ENCODE measurements at regions not wholly inside any gene's neighbourhood (a gene's known extent, or its start where the extent isn't known, plus 50 kb on each side); places are given as distances from the start of the nearest gene placed in this dataset.
A peak's percentile ranks its signal among the peaks of the same experiment; 100 is the strongest.
"Not testable (repeated sequence)": the region's sequence is repeated elsewhere in the genome, so short reads cannot be mapped to it uniquely, and the experiment has no call there.

DNA sequence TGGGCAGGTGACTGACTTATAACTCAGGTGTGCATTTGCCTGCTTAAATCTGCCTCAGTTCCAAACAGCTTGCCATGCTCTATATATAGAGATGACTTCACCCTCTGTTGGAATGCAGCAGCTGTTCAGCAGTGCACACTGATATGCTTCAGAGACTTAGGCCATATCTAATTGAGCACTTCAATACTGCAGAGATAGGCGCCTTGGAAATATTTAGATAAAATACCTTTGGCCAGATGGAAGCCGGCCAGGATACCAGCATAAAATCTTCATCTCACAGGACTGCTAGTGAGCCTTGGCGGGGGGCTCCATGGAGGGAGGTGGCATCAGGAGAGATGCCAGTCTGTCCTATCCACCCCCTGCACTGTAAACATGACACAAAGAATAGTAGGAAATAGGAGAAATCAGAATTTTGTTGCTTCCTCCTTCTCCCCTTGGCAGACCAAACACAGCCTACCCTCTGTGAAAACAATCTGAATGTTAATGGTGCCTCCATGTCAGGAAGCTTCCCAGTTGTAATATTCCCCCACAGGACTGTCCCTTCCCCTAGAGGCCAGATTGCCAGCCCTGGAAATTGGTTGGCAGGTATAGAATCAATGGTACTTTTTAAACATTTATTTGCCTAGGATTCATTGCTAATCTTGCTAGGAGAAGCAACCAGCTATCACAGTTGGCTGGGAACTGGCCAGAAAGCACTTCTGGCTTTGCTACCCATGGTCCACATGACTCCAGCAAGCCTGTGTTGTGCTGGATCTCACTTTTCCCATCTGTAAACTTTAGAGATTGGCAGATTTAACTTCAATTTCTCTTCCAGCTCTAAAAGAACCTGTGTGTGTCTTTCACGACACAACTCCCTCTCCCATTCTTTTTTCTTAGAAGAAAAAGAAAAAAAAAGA, 215.5 kb upstream of the KCNMB2 start:
- Histone ChIP-seq H3K4me3 (no peak overlapping the region), H3K9me3 (replicated peaks) (no peaks in the 10 kb centered on the region), H3K27ac (peak overlapping the region; percentile 97), H3K4me1 (peaks cover 40% of the 10 kb centered on the region), H3K27me3 (no peaks in the 10 kb centered on the region), H3K36me3 (no peaks in the 10 kb centered on the region)
- peak; percentile 84 to 93 for DNase-seq

DNA sequence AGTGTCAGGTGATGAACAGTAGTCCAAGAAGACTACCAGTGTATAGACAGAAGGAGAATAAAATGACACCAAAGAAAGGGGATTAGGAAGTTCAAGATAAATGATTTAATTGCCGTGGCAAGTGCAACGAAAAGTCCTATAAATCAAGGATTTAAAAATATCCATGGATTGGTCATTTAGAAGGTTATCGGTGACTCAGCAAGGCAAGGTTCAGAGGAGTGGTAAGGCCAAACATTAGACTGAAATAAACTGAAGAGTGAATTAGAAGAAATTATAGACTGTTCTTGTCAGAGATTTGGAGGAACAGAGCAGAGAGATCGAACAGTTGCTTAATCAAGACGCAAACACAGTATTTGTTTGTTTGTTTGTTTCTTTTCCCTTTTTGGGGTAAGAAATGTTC, 211.9 kb upstream of the KCNMB2 start:
- no peak for DNase-seq
- H3K27ac ChIP-seq: peak overlapping the region; percentile 1; the same call in 1 of the 2 replicates

DNA sequence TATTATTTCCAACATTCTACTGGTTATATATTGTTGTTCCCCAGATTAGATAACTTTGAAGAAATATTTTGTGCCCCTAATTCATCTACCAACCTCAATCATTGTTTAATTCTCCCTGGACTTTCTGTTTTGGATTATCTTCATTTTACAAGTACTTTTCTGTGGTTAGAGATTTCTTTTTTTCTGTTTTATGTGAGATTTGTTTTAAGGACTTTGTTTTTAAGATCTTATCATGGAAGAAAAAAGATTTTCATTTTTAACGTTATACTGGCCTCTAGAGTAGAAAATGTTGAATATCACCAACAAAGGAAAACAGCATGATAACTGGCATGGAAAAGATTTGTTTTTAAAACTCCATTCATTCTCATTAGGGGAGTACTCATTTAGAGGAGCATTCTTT, 210.9 kb upstream of the KCNMB2 start:
- no peaks in the 10 kb centered on the region for H3K27me3 ChIP-seq
- H3K36me3 ChIP-seq: no peaks in the 10 kb centered on the region
- H3K4me3 ChIP-seq: no peak overlapping the region
- H3K9me3 ChIP-seq (replicated peaks): no peaks in the 10 kb centered on the region
- peak overlapping the region; percentile 1; the same call in 1 of the 2 replicates for H3K27ac ChIP-seq
- H3K4me1 ChIP-seq: peaks cover 22% of the 10 kb centered on the region
- DNase-seq: peak in 1 of 2 experiments; percentile 49

More for the DNA sequence above, 211.9 kb upstream of the KCNMB2 start:
- Histone ChIP-seq H3K27me3 (no peaks in the 10 kb centered on the region), H3K4me1 (peaks cover 32% of the 10 kb centered on the region), H3K4me3 (no peak overlapping the region), H3K9me3 (replicated peaks) (no peaks in the 10 kb centered on the region), H3K36me3 (no peaks in the 10 kb centered on the region)

DNA sequence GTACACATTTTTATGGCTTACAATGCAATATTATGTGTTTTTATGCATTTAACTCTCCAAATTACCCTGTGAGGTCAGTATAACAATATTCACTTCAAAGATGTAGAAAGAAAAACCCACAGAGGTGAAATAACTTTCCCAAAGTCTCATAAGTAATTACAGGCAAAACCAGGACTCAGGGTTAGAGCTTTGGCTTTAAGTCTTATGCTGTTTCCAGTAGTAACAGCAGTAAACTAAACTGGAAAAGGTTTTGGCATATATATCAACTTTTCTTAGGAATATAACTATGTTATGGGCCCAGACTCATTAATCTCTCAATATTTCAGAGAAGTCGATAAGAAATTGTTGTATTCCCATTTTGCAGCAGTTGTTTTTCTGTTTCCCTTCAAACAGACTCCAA, 206.3 kb upstream of the KCNMB2 start:
- peaks cover 4% of the 10 kb centered on the region for H3K4me1 ChIP-seq
- no peak overlapping the region for H3K27ac ChIP-seq
- DNase-seq: no peak
- no peaks in the 10 kb centered on the region for H3K27me3 ChIP-seq
- H3K4me3 ChIP-seq: no peak overlapping the region
- H3K36me3 ChIP-seq: no peaks in the 10 kb centered on the region
- no peaks in the 10 kb centered on the region for H3K9me3 ChIP-seq (replicated peaks)

DNA sequence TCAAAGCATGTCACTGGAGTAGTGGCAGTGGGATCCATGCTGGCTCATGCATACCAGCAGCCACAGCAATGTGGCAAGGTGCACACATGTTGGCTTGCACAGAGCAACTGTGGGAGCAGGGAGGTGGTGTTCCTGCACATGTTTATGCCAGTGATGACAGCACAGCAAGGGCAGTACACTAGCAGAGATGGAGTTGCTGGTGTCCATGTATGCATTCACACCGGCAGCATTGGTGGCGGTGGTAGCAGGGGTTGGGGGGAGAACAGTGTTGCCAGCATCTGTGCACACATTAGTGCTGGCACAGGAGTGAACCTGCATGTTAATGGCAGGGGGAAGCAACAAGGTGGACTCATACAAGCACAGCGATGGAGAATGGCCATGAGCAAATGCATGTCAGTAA, 202.0 kb upstream of the KCNMB2 start:
- Histone ChIP-seq H3K9me3 (replicated peaks) (no peaks in the 10 kb centered on the region), H3K36me3 (no peaks in the 10 kb centered on the region), H3K4me1 (no peaks in the 10 kb centered on the region), H3K27ac (no peak overlapping the region), H3K4me3 (no peak overlapping the region), H3K27me3 (no peaks in the 10 kb centered on the region)
- no peak for DNase-seq

DNA sequence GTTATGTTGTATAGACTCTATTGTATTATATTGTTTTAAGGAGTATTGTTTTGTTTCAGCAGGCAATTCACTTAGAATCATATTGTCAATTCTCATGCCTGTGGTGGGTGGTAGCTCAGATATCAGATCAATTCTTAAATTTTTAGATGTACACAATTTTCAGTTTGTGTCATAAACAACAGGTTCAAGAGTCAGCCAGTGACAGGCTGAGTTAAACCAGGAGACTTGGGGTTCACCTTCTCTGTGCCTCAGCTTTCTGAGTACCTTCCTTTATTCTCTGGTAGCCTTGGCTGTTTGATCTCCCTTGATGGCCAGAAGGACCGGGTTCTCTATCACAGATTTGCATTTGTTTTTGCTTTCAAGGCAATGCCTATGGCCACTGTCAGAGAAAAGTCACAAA, 199.9 kb upstream of the KCNMB2 start:
- Histone ChIP-seq H3K36me3 (no peaks in the 10 kb centered on the region), H3K9me3 (replicated peaks) (no peaks in the 10 kb centered on the region), H3K27me3 (no peaks in the 10 kb centered on the region), H3K4me1 (no peaks in the 10 kb centered on the region), H3K27ac (no peak overlapping the region), H3K4me3 (no peak overlapping the region)
- DNase-seq: no peak

DNA sequence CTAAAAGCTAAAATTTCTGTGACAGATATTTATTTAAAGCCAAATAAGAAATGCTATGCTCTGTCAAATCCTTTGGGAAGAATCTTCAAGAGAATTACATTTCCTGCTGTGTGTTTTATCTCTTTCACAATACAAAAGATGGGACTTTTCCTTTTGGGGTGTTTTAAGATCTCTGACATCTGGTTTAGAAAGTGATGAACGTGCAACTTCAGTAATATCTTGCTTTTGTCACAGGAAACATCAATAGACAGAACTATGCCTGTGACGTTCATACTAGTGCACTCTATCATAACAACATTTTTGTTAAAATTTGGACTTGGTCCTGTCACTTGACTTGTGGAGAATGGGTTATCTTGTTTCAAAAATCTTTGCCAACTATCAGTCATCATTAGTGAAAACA, 195.7 kb upstream of the KCNMB2 start:
- Histone ChIP-seq H3K27ac (no peak overlapping the region), H3K9me3 (replicated peaks) (no peaks in the 10 kb centered on the region), H3K27me3 (no peaks in the 10 kb centered on the region), H3K4me3 (no peak overlapping the region), H3K36me3 (no peaks in the 10 kb centered on the region), H3K4me1 (0 out of 2 replicates have a peak, but pooled peaks cover 4% of the 10 kb centered on the region)
- DNase-seq: no peak

DNA sequence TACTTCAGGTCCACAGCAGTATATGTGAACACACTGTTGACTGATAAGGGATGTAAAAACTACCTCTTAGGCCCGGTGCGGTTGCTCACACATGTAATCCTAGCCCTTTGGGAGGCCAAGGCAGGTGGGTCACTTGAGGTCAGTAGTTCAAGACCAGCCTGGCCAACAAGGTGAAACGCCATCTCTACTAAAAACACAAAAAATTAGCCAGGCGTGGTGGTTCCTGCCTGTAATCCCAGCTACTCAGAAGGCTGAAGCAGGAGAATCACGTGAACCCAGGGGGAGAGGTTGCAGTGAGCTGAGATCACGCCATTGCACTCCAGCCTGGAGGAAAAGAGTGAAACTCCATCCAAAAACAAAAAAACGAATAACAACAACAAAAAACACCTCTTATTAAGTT, 194.6 kb upstream of the KCNMB2 start:
- no peak for DNase-seq
- Histone ChIP-seq H3K36me3 (no peaks in the 10 kb centered on the region), H3K27me3 (no peaks in the 10 kb centered on the region), H3K27ac (no peak overlapping the region), H3K4me1 (0 out of 2 replicates have a peak, but pooled peaks cover 4% of the 10 kb centered on the region), H3K9me3 (replicated peaks) (no peaks in the 10 kb centered on the region), H3K4me3 (no peak overlapping the region)

DNA sequence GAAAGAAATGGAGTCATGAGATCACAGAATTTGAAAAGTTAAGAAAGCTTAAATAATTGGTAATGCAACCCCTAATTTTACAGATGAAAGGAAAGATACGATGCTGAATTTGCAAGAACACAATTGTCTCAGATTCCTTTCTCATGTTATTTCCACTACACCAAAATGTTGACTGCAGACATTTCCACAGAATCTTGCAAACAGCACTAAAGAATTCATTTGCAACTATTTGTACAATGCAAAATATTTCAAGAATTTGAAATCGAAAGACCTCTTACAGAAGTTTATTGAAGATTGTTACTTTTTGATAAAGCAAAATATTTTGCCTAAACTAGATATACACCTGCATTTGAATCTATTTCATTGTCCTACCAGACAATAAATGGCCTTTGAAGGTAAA, 194.1 kb upstream of the KCNMB2 start:
- Histone ChIP-seq H3K4me3 (no peak overlapping the region), H3K36me3 (no peaks in the 10 kb centered on the region), H3K9me3 (replicated peaks) (no peaks in the 10 kb centered on the region), H3K4me1 (0 out of 2 replicates have a peak, but pooled peaks cover 4% of the 10 kb centered on the region), H3K27me3 (no peaks in the 10 kb centered on the region), H3K27ac (no peak overlapping the region)
- DNase-seq: no peak

DNA sequence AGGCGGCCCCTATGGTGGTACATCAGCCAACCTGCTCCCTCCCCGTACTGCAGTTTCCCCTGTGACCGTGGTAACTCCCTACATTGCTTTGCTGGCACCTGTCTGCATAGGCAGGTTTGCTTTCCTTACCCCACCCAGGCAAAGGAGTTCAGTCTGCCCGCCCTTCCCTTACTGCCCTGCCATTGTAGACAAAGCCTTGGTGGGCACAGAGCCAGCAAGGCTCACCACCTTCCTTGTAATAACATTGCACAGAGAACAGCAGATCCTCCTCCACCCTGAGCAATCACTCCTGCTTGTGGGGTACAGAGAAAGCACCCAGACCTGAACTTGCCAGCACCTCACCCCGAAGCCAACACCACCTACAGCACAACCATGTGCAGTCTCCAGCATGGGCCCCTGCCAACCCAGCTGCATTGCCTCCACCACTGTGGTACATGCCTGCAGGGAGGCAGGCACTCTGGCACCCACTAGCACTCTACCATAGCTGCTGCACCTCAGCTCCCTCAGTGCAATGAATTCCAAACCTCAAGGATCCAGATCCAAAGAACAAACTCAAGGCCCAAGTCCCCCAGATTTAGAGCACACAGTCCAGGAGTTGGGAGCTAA, 192.7 kb upstream of the KCNMB2 start:
- Histone ChIP-seq H3K9me3 (replicated peaks) (no peaks in the 10 kb centered on the region), H3K27ac (no peak overlapping the region), H3K27me3 (no peaks in the 10 kb centered on the region), H3K4me3 (no peak overlapping the region), H3K4me1 (0 out of 2 replicates have a peak, but pooled peaks cover 4% of the 10 kb centered on the region), H3K36me3 (no peaks in the 10 kb centered on the region)
- no peak for DNase-seq

DNA sequence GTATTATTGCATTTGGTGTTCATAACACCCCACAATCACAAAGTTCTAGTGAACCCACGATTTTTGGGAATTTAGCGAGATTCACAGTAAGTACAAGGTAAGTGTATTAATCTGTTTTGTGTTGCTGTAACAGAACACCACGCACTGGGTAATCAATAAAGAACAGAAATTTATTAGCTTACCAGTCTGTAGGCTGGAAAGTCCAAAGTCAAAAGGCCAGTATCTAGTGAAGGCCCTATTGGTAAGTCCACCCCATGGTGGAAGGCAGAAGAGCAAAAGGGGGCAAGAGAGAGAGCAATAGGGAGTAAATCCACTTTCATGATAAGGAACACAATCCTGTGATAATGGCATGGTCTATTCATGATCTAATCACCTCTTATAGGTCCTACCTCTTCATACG, 190.3 kb upstream of the KCNMB2 start:
- Histone ChIP-seq H3K27ac (no peak overlapping the region), H3K9me3 (replicated peaks) (no peaks in the 10 kb centered on the region), H3K27me3 (no peaks in the 10 kb centered on the region), H3K4me1 (0 out of 2 replicates have a peak, but pooled peaks cover 4% of the 10 kb centered on the region), H3K36me3 (no peaks in the 10 kb centered on the region), H3K4me3 (no peak overlapping the region)
- DNase-seq: no peak

DNA sequence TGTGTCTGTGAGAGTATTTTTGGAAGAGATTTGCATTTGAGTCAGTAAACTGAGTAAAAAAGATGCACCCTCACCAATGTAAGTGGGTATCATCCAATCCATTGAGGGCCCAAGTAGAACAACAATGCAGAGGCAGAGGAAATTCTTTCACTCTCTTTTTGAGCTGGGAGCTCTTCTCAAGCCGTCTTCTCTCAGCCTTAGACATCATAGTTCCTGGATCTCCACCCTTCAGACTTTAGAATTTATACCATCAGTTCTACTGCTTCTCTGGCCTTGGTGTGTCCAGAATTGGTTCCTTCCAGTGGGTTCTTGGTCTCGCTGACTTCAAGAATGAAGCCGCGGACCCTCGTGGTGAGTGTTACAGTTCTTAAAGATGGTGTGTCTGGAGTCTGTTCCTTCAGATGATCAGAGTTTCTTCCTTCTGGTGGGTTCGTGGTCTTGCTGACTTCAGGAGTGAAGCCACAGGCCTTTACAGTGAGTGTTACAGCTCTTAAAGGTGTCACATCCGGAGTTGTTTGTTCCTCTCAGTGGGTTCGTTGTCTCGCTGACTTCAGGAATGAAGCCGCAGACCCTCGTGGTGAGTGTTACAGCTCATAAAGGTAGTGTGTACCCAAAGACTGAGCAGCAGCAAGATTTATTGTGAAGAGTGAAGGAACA, 187.5 kb upstream of the KCNMB2 start:
- not testable (repeated sequence) for H3K4me3 ChIP-seq; H3K9me3 ChIP-seq (replicated peaks); H3K27ac ChIP-seq; DNase-seq; H3K36me3 ChIP-seq; H3K27me3 ChIP-seq
- peaks cover 17% of the 10 kb centered on the region for H3K4me1 ChIP-seq

DNA sequence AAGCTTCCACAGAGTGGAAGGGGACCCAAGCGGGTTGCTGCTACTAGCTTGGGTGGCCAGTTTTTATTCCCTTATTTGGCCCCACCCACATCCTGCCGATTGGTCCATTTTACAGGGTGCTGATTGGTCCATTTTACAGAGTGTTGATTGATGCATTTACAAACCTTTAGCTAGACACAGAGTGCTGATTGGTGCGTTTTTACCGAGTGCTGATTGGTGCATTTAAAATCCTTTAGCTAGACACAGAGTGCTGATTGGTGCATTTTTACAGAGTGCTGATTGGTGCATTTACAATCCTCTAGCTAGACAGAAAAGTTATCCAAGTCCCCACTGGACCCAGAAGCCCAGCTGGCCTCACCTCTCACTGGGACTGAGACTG, 187.0 kb upstream of the KCNMB2 start:
- not testable (repeated sequence) for H3K36me3 ChIP-seq; H3K27me3 ChIP-seq; H3K9me3 ChIP-seq (replicated peaks); DNase-seq; H3K4me3 ChIP-seq; H3K27ac ChIP-seq
- H3K4me1 ChIP-seq: peaks cover 17% of the 10 kb centered on the region

DNA sequence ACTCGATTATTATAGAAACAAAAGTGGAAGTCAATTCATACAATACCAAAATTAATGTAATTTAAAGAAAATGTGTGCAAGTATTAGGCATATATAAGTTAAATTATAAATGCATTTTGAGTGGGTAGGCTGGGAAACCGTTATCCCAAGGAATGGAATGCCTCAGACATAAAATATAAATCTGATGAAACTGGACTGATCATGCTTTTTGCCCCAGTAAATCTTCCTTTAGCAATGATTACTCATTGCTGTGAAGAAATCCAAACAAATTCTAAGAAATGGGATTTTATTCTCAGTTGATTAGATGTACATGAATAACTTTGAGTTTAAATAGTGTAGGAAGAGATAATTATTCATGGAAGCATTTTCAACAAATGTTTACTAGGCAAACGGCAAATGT, 185.5 kb upstream of the KCNMB2 start:
- Histone ChIP-seq H3K9me3 (replicated peaks) (no peaks in the 10 kb centered on the region), H3K4me3 (no peak overlapping the region), H3K36me3 (no peaks in the 10 kb centered on the region), H3K4me1 (peaks cover 17% of the 10 kb centered on the region), H3K27me3 (no peaks in the 10 kb centered on the region), H3K27ac (no peak overlapping the region)
- DNase-seq: no peak

DNA sequence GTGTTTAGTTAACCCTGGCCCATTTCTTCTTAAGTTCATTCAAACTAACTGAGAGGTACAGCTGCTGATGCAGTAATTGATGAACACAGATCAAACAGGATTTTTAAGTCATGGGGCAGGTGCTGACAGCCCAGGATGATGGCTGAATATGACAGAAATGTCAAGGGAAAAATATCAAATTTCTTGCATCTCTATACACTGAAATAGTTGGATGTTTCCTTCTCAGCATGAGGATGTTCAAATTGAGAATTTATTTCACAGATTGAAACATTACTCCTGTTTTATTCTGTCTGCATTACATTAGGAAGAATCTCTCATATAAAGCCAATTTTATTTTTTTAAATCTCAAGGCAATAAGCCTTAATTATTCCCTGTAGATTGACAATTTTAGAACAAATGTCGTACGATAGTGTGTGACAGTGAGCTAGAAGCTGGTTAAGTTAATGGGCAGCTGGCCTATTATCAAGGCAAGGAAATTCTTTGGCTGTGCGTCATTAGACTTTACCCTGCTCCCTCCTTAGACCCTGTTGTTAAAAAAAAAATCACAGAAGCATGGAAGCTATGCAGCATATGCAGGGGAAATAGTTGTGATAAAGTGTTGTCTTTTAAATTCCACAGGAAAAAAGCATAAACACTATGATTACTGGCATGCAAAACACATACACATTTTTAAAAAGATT, 183.8 kb upstream of the KCNMB2 start:
- peak; percentile 45 to 69 for DNase-seq
- Histone ChIP-seq H3K27me3 (no peaks in the 10 kb centered on the region), H3K9me3 (replicated peaks) (no peaks in the 10 kb centered on the region), H3K4me1 (peaks cover 17% of the 10 kb centered on the region), H3K4me3 (peak overlapping the region; percentile 29), H3K27ac (peak overlapping the region; percentile 73), H3K36me3 (no peaks in the 10 kb centered on the region)
